ENCODE measurements at regions not wholly inside any gene's neighbourhood (a gene's known extent, or its start where the extent isn't known, plus 50 kb on each side); places are given as distances from the start of the nearest gene placed in this dataset.

DNA sequence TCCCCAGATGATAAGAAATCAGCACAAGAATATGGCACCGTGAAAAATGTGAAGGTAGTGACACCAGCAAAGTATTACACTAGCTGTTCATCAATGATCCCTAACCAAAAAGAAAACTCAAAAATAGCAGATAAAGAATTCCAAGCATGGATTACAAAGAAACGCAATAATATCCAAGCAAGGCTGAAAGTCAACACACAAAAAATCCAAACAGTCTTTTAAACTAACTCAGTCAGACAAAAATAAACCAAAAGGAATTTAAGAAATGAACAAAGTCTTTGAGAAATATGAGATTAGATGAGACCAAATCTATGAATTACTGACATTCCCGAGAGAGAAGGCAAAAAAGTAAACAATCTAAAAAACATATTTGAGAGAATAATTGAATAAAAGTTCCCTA, 976.1 kb upstream of the MAP3K7 start:
- H3K27ac Mint-ChIP-seq, result no peak overlapping the region
- H3K9me3 Mint-ChIP-seq, result peaks cover 3% of the 10 kb centered on the region
- TF ChIP-seq, protein P1, sequence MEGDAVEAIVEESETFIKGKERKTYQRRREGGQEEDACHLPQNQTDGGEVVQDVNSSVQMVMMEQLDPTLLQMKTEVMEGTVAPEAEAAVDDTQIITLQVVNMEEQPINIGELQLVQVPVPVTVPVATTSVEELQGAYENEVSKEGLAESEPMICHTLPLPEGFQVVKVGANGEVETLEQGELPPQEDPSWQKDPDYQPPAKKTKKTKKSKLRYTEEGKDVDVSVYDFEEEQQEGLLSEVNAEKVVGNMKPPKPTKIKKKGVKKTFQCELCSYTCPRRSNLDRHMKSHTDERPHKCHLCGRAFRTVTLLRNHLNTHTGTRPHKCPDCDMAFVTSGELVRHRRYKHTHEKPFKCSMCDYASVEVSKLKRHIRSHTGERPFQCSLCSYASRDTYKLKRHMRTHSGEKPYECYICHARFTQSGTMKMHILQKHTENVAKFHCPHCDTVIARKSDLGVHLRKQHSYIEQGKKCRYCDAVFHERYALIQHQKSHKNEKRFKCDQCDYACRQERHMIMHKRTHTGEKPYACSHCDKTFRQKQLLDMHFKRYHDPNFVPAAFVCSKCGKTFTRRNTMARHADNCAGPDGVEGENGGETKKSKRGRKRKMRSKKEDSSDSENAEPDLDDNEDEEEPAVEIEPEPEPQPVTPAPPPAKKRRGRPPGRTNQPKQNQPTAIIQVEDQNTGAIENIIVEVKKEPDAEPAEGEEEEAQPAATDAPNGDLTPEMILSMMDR (IDR thresholded peaks at IDR 0.05), result no peak
- POLR2A ChIA-PET, result no interaction called here
- no peaks in the 10 kb centered on the region for H3K27me3 Mint-ChIP-seq
- H3K4me1 Mint-ChIP-seq, result no peaks in the 10 kb centered on the region
- DNase-seq, result no peak
- intact Hi-C loops (cut with micrococcal nuclease), result no loop called here
- CTCF ChIA-PET, result no interaction called here
- no peak overlapping the region for H3K4me3 Mint-ChIP-seq
- H3K36me3 Mint-ChIP-seq (ENCODE audit: low read depth), result no peaks in the 10 kb centered on the region
- ATAC-seq (ENCODE audit: low read depth), result no peak

DNA sequence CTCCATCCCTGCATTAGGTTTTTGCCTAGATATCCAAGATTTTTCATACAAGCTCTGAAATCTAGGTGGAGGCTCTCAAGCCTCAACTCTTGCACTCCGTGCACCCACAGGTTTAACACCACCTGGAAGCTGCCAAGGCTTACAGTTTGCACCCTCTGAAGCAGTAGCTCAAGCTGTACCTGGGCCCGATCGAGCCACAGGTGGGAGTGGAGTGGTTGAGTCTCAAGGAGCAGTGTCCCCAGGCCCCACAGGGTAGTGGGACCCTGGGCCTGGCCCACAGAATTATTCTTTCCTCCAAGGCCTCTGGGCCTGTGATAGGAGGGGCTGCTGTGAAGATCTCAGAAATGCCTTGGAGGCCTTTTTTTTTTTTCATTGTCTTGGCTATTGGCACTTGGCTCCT, 973.5 kb upstream of the MAP3K7 start:
- TF ChIP-seq, protein P1 (IDR thresholded peaks at IDR 0.05), result no peak
- no peak for ATAC-seq (ENCODE audit: low read depth)
- intact Hi-C loops (cut with micrococcal nuclease), result no loop called here
- no peaks in the 10 kb centered on the region for H3K36me3 Mint-ChIP-seq (ENCODE audit: low read depth)
- peaks cover 3% of the 10 kb centered on the region for H3K9me3 Mint-ChIP-seq
- H3K27me3 Mint-ChIP-seq, result no peaks in the 10 kb centered on the region
- no peak for DNase-seq
- H3K4me3 Mint-ChIP-seq, result no peak overlapping the region
- ChIA-PET CTCF (no interaction called here), POLR2A (no interaction called here)
- no peak overlapping the region for H3K27ac Mint-ChIP-seq
- no peaks in the 10 kb centered on the region for H3K4me1 Mint-ChIP-seq

DNA sequence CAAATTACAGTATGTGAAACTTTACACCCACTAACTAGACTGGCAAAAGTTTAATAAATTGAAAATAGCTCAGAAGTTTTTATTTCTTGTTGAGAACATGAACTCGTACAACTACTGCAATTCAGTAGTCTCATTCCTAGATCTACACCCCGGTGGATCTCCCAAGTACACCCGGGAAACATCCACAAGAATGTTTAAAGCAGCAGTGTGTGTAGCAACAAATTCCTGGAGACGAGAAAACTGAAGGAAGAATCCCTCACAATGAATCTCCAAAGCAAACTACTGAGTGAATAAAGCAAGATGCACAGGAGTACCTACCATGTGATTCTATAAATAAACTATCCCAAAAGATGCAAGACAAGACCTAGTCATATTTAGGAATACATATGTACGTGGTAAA, 954.0 kb upstream of the MAP3K7 start:
- H3K36me3 Mint-ChIP-seq (ENCODE audit: low read depth), result no peaks in the 10 kb centered on the region
- H3K27me3 Mint-ChIP-seq, result no peaks in the 10 kb centered on the region
- intact Hi-C loops (cut with micrococcal nuclease), result no loop called here
- DNase-seq (no peak), ATAC-seq (ENCODE audit: low read depth) (no peak)
- no peak overlapping the region for H3K27ac Mint-ChIP-seq
- TF ChIP-seq, protein P1 (IDR thresholded peaks at IDR 0.05), result no peak
- ChIA-PET CTCF (no interaction called here), POLR2A (no interaction called here)
- H3K4me1 Mint-ChIP-seq, result no peaks in the 10 kb centered on the region
- H3K9me3 Mint-ChIP-seq, result no peaks in the 10 kb centered on the region
- no peak overlapping the region for H3K4me3 Mint-ChIP-seq

DNA sequence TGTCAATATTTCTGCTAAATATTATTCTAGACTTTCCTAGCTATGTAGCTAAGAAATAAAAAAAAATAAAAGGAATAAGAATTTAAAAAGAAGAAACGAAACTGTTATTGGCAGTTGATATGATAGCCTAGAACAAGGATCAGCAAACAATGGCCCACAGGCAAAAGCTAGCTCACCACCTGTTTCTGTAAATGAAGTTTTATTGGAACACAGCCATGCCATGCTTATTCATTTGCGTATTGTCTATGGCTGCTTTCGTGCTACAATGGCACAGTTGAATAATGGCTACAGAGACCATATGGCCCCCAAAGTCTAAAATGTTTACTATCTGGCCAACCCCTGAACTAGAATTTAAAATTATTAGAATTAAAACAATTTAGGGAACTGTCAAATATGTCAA, 952.6 kb upstream of the MAP3K7 start:
- Mint-ChIP-seq H3K9me3 (no peaks in the 10 kb centered on the region), H3K36me3 (ENCODE audit: low read depth) (no peaks in the 10 kb centered on the region), H3K4me1 (no peaks in the 10 kb centered on the region), H3K27ac (no peak overlapping the region), H3K27me3 (no peaks in the 10 kb centered on the region), H3K4me3 (no peak overlapping the region)
- no peak for ATAC-seq (ENCODE audit: low read depth)
- TF ChIP-seq, protein P1 (IDR thresholded peaks at IDR 0.05), result no peak
- intact Hi-C loops (cut with micrococcal nuclease), result no loop called here
- CTCF ChIA-PET, result no interaction called here
- POLR2A ChIA-PET, result no interaction called here
- DNase-seq, result no peak

GRCh38 chr6:91538622-91539021, 951.8 kb upstream of the MAP3K7 start:
- no peaks in the 10 kb centered on the region for H3K27me3 Mint-ChIP-seq
- intact Hi-C loops (cut with micrococcal nuclease), result no loop called here
- ATAC-seq (ENCODE audit: low read depth) (no peak), DNase-seq (no peak)
- no peak overlapping the region for H3K4me3 Mint-ChIP-seq
- no peaks in the 10 kb centered on the region for H3K36me3 Mint-ChIP-seq (ENCODE audit: low read depth)
- H3K4me1 Mint-ChIP-seq, result no peaks in the 10 kb centered on the region
- TF ChIP-seq, protein P1 (IDR thresholded peaks at IDR 0.05), result no peak
- CTCF ChIA-PET, result no interaction called here
- no peak overlapping the region for H3K27ac Mint-ChIP-seq
- POLR2A ChIA-PET, result no interaction called here
- no peaks in the 10 kb centered on the region for H3K9me3 Mint-ChIP-seq

Data from activated B cell treated with CpG ODN at 0.5 μM for 24 hours (primary cell).